Fibroblast of lung (primary cell): ENCODE measurements at regions not wholly inside any gene's neighbourhood (a gene's known extent, or its start where the extent isn't known, plus 50 kb on each side); places are given as distances from the start of the nearest gene placed in this dataset.

Experiments
- EZH2 ChIP-seq: IDR thresholded peaks from 2 replicates; pipeline ENCODE4 v1.5.1; 2012; ENCODE audit warnings: low read length, control low read depth, mild to moderate bottlenecking; ENCODE audit errors: missing control alignments
- TF ChIP-seq, protein P1 (sequence below), 2 donors: IDR thresholded peaks in 1 of 2; conservative IDR thresholded peaks in 1 of 2; 1 replicate in 1 of 2; 2 replicates in 1 of 2; pipeline ENCODE4 v1.5.1; 2011 to 2012; ENCODE audit warnings: low read length in 2 of 2, control low read depth in 1 of 2, inconsistent platforms in 1 of 2, low read depth in 1 of 2, mild to moderate bottlenecking in 1 of 2

GRCh38 chr6:19301980-19302379, 535.2 kb upstream of the ID4 start:
- TF ChIP-seq, protein P1, sequence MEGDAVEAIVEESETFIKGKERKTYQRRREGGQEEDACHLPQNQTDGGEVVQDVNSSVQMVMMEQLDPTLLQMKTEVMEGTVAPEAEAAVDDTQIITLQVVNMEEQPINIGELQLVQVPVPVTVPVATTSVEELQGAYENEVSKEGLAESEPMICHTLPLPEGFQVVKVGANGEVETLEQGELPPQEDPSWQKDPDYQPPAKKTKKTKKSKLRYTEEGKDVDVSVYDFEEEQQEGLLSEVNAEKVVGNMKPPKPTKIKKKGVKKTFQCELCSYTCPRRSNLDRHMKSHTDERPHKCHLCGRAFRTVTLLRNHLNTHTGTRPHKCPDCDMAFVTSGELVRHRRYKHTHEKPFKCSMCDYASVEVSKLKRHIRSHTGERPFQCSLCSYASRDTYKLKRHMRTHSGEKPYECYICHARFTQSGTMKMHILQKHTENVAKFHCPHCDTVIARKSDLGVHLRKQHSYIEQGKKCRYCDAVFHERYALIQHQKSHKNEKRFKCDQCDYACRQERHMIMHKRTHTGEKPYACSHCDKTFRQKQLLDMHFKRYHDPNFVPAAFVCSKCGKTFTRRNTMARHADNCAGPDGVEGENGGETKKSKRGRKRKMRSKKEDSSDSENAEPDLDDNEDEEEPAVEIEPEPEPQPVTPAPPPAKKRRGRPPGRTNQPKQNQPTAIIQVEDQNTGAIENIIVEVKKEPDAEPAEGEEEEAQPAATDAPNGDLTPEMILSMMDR (conservative IDR thresholded peaks at IDR 0.05 in 1 of 2, IDR thresholded peaks at IDR 0.05 in 1 of 2; ENCODE audit: low read depth in 1 of 2, low read length in 2 of 2) = no peak
- TF ChIP-seq EZH2 = no peak
